Renal cortical epithelial cell (primary cell): ENCODE measurements at regions not wholly inside any gene's neighbourhood (a gene's known extent, or its start where the extent isn't known, plus 50 kb on each side); places are given as distances from the start of the nearest gene placed in this dataset.

Experiments used
- DNase-seq: peaks from one replicate; pipeline ENCODE4 v3.0.0-alpha.2; 2011; ENCODE audit warnings: low read depth

- no peak for DNase-seq
These were observed 71.1 kb downstream of the TMEM114 start for GRCh38 chr16:8519179-8519578.

GRCh38 chr16:8517280-8517679 lies 73.0 kb downstream of the TMEM114 start:
- no peak for DNase-seq

DNA sequence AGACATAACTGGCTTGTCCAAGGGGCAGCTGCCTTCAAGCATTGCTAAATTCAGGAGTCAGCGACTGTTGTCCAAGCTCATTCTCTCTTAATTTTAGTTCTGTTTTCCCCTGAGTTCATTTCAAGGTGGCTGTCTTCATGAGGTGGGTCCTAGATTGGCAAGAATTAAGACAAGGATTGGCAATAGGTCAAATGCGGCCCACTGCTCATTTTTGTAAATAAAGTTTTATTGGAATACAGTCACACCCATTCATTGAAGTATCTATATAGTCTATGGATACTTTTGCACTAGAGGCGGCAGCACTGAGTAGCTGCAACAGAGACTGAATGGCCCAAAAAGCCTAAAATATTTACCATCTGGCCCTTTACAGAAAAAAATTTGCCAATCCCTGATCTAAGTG lies 73.8 kb downstream of the TMEM114 start:
- no peak for DNase-seq

- no peak for DNase-seq
These were observed 77.2 kb downstream of the TMEM114 start for GRCh38 chr16:8512941-8513624.

- no peak for DNase-seq
These were observed 78.8 kb downstream of the TMEM114 start for GRCh38 chr16:8511464-8511863.

- no peak for DNase-seq
These were observed 80.2 kb downstream of the TMEM114 start for GRCh38 chr16:8510160-8510559.

DNA sequence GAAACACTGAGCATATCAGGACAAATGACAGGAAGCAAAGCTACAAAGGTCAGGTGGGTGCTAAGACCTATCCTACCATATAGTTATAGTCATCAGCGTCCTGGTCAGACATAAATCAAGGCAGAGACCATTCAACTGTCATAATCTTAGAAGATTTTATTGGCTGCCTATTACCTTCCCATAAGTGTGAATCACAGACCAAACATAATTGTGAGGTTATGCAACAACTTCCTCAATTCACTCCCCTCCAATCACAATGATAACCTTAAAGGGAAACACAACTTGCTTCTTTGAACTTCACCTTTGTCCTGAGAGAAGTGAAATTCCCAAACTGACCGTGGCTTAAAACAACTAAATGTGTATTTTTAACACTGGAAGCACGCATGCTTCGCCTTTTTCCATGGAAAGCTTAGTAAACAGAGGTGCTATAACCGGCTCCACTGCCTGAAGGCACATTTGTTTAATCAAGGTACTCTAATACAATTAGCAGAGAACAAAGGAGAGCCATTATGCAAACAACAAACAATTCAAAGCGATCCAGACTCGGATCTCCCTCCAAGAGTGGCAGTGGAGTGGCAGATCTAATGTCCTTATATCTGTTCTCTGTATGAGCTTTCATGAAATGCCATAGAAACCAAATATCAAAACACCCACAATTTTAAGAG lies 84.9 kb downstream of the TMEM114 start:
- peak; percentile 5 for DNase-seq

DNA sequence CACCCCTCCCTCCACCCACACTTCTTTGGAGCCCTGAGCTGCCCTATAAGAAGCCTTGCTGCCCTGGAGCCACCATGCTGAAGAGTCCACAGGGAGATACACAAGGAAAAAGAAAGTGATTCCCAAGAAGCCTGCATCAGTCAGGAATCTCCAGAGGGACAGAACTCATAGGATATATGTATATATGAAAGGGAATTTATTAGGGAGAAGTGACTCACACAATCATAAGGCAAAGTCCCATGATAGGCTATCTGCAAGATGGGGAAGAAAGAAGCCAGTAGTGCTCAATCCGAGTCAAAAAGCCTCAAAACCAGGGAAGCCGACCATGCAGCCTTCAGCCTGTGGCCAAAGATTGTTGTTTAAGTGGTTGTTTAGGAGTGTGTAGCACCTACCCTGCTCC lies 87.9 kb downstream of the TMEM114 start:
- DNase-seq = no peak

- DNase-seq = no peak
These were observed 90.0 kb downstream of the TMEM114 start for GRCh38 chr16:8500351-8500750.

- DNase-seq = no peak
These were observed 93.9 kb downstream of the TMEM114 start for GRCh38 chr16:8496364-8496763.

DNA sequence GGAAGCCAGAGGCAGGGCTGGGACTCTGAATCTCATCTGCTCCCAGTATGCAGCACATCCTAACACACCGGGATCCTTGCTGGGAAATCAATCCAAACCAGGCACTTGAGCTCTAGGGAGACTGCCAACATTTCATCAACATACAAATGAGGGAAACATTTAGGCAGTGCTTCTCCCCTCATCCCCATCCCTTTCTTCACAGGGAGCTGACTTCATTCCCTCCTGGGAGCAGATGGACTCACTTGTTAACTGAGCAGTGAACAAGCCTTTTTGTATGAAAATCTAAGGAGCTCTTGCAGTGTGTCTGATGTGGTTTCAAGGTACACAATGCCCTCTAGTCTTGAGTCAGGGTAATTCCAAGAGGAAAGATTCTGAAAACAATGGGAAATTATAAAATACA lies 96.3 kb downstream of the TMEM114 start:
- no peak for DNase-seq

DNA sequence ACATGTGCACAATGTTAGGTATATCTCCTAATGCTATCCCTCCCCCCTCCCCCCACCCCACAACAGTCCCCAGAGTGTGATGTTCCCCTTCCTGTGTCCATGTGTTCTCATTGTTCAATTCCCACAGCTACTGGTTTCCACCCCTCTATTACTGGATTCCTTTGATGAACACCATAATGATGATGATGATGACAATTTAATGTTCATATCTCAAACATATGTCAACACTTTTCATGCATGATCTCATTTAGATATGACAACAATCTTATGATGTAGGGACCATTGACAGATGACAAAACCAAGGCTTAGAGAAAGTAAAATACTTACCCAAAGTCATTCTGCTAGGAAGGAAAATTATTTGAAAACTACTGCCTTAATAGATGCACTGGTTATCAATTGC lies 97.6 kb downstream of the TMEM114 start:
- no peak for DNase-seq

DNA sequence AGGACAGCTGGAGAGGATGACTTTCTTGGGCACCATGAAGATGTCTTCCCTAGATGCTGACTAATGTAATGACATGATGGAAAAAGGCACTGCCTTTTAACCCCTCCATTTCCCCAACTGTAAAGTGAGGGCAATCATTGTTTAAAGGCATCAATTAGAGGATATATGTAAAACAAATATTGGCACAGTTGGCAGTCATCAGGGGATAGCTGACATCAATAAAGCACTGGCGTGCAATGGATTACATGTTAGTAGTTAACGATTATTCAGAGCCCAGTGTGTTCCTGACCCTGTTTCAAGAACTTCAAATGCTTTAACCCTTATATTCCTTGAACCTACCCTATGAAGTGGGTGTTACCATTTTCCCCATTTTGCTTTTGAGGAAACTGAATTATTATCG lies 100.7 kb downstream of the TMEM114 start:
- no peak for DNase-seq

GRCh38 chr16:8486985-8487384 lies 103.3 kb downstream of the TMEM114 start:
- no peak for DNase-seq

DNA sequence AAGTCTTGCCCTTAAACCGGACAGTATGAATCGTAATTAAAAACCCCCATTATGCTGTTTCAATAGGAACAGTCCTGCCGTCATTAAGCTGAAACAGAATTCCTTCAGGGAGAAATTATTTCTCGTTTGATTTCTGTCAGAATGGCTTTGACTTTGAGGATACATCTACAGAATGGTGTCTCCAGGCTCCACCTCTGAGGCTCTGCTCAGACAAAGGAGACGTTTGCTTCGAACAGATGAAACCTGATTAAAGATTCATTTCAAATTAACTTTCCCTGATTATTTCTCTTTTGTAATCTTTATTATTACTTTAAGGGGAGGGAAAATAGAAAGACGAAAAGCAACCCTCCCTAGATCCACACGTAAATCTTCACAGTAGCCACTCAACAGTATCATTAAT lies 106.9 kb downstream of the TMEM114 start:
- no peak for DNase-seq

DNA sequence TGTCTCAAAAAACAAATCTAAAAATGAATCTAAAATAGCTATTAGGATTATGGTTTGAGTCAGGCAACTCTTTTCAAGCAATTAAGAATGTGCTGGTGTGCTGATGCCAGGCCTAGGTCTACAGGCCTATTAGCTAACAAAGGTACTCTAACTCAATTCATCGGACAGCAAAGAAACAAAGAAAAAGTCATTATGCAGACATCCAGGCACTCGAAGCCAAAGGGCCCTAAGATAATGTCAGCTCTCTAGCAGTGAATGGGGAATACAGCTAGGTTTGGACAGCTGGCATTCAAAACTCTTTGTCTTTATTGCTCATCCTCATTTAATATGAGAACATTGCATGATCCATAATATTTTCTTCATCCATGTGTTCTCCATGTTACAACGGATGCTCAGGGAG lies 108.5 kb downstream of the TMEM114 start:
- DNase-seq = no peak

GRCh38 chr16:8476824-8477223 lies 113.5 kb downstream of the TMEM114 start:
- no peak for DNase-seq

DNA sequence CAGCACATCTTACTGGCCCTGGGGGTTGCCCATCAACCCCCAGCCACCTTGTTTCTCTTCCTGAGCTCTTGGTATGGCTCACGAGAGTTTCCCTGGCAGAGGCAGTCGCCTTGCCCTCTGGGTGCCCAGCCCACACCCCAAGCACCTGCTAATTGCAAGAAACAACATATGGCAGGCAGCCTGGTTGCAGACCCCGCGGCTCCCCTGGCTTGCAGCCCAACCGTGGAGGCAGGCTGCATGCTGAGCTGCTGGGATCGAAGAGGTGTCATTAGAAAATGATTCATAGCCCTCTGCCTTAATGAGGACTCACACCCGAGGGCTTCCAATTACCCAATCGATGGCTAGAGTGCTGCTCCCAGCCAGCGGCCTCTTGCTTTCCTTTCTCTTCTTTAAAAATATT lies 115.7 kb downstream of the TMEM114 start:
- no peak for DNase-seq

DNA sequence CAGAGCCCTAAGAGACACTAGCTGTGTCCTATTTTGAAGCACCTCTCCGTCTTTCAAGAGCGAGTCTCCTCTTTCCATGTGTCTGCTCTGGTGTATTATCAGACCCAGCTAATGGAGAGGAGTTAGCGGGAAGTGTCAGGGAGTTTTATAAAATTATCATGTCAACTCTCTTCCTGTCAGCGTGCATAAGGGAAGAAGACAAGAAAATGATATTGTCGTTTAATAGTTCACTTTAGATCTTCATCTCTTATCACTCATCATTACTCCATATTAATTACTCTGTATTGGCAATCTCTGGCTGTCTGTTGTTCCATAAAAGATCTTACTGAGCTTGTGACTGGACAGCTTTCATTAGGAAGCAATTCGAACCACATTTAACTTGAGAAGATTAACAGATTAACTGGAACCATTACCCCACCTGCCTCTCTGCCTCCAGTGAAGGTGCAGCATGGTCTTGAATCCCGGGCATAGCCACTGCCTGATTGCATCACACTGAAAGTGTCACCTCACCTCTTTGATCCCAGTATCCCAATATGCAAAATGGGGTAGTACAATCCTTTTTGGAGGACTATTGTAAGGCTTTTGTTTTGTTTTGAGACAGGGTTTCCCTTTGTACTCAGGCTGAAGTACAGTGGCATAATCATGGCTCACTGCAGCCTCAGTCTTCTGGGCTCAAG lies 121.1 kb downstream of the TMEM114 start:
- DNase-seq = no peak

DNA sequence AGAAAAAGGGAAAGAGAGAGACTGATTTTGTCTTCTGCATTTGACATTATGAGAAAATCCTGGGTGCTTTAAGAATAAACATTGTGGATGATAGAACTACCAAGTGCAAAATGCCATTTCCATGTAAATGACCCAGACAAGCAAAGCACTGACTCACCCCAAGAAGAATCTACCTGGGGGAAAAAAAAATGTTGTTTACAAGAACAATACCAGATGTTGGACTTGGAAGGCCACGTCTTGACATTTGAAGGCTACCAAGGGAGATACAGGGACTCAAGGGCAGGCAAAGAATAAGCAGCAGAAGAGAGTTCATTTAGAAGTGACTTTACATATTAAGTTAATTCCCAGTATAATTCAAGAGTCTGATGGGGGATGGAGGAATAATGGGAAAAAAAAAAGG lies 125.3 kb downstream of the TMEM114 start:
- DNase-seq = no peak

- DNase-seq = no peak
These were observed 131.1 kb downstream of the TMEM114 start for GRCh38 chr16:8459085-8459733.

DNA sequence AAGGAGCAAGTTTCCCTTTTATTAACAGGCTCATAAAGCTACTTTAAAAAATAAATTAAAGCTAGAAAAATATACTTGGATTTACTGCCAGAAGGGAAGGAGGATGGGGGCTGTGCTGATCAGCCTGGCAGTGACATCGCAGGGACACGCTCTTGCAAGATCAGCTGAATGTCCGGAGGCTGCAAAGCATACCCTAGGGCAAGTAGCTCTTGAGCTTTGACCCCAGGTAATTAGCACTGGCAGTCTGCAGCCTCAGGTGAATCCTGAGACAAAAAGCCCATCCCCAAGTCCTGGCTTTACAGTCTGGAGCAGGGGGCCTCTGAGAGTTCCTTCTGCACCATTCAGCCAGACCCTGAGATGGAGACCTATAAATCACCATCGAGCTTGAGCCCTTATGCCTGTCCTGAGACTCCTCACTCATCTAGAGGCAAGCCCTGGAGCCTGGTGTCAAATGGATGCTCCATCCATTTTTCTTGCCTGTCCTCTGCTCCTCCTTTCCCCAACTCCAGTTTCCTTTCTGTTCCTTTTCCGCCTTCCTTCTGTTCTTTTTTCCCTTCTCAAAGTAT lies 131.7 kb downstream of the TMEM114 start:
- DNase-seq = no peak
